22Rv1 (cell line): ENCODE measurements at regions not wholly inside any gene's neighbourhood (a gene's known extent, or its start where the extent isn't known, plus 50 kb on each side); places are given as distances from the start of the nearest gene placed in this dataset.

Source experiments
- ZFX ChIP-seq: fragments of 450-650 bp; IDR thresholded peaks from 2 replicates; pipeline ENCODE4 v1.6.1; 2017; ENCODE audit warnings: antibody characterized with exemption, borderline replicate concordance
- TF ChIP-seq, protein P1 (sequence below): fragments of 450-650 bp; IDR thresholded peaks from 2 replicates; pipeline ENCODE4 v1.5.1; 2017; ENCODE audit warnings: mild to moderate bottlenecking

DNA sequence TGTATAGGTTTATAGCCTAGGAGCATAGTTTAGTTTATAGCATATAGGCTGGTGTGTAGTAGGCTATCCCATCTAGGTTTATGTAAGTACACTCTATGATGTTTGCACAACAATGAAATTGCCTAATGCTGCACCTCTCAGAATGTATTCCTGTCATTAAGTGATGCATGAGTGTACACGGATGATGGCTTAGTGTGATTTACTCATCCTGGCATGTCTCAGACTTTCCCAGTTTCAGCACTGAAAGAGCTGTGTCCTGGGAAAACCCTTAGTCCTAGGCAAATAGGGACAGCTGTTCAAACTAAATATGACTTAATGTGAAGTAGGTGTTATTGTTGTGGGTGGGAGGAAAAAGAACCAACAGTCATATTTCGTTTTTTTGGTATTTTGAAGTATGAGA is 264.9 kb upstream of the MAGEB18 start:
- TF ChIP-seq, protein P1, sequence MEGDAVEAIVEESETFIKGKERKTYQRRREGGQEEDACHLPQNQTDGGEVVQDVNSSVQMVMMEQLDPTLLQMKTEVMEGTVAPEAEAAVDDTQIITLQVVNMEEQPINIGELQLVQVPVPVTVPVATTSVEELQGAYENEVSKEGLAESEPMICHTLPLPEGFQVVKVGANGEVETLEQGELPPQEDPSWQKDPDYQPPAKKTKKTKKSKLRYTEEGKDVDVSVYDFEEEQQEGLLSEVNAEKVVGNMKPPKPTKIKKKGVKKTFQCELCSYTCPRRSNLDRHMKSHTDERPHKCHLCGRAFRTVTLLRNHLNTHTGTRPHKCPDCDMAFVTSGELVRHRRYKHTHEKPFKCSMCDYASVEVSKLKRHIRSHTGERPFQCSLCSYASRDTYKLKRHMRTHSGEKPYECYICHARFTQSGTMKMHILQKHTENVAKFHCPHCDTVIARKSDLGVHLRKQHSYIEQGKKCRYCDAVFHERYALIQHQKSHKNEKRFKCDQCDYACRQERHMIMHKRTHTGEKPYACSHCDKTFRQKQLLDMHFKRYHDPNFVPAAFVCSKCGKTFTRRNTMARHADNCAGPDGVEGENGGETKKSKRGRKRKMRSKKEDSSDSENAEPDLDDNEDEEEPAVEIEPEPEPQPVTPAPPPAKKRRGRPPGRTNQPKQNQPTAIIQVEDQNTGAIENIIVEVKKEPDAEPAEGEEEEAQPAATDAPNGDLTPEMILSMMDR, result no peak
- TF ChIP-seq ZFX, result no peak
